Pons (tissue), 1 donor: ENCODE measurements at regions not wholly inside any gene's neighbourhood (a gene's known extent, or its start where the extent isn't known, plus 50 kb on each side); places are given as distances from the start of the nearest gene placed in this dataset.
"Not testable (repeated sequence)": the region's sequence is repeated elsewhere in the genome, so short reads cannot be mapped to it uniquely, and the experiment has no call there.

Experiments
- DNase-seq: peaks from one replicate; pipeline ENCODE4 v3.0.0-alpha.2; 2016; ENCODE audit warnings: low spot score

DNA sequence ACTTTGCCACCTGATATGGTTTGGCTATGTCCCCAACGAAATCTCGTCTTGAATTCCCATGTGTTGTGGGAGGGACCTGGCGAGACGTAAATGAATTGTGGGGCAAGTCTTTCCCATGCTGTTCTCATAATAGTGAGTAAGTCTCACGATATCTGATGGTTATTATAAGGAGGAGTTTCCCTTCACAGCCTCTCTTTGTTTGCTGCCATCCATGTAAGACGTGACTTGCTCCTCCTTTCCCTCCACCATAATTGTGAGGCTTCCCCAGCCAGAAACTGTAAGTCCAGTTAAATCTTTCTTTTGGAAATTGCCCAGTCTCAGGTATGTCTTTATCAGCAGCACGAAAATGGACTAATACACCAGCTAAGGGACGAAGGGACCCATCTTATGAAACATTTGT lies 1303.3 kb downstream of the SUCLG1 start:
- no peak for DNase-seq

GRCh38 chr2:83143946-83144345 lies 1315.1 kb downstream of the SUCLG1 start:
- DNase-seq = no peak

DNA sequence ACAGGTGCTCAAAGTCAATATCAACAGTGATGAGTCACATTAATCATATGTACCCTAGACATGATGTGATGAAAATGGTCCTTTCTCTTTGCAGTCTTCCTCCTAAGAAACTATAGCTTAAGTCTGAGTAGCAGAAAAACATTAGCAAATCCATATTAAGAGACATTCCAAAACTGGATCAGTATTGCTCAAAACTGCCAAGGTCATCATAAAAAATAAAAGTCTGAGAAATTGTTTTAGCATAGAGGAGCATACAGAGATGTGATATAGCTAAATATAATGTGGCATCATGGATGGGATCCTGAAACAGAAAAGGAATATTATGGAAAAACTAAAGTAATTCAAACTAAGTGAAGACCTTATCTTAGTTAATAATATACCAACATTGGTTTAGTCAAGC lies 1316.1 kb downstream of the SUCLG1 start:
- no peak for DNase-seq

DNA sequence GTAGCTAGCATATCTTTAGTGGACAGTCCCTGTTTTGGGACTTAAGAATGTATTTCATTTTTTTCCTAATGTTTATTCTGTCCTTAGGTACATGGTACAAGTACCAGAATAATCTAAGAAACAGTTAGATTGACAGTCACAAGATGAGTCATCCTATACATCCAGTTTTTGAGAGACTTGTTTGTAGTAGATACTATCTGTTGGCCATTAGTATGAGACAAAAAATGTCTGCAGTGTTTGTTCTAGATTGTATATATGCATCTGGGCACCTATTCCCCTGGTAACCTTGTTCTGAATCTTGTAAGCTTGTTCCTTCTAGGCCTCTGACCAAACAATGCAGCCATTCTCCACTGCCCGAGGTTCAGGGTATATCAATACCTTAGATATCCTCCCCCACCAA lies 1343.5 kb downstream of the SUCLG1 start:
- DNase-seq = no peak

DNA sequence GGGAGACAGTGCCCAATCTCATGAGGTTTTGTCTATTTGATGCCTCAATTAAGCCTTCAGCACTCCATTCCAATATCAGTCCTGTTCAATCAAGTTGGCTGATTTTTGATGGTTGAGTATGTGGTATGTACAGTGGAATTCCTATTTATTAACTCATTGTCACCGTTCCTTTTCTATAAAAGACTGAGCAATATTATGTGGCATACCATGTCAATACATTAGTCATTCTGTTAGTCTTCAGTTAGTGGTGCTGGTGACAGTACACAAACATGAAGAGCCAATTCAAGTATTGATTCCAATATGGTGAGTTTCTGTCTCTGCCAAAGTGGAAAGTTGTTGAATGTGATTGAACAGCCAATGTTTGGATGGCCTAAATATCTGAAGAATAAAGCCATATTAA lies 1343.9 kb downstream of the SUCLG1 start:
- no peak for DNase-seq

DNA sequence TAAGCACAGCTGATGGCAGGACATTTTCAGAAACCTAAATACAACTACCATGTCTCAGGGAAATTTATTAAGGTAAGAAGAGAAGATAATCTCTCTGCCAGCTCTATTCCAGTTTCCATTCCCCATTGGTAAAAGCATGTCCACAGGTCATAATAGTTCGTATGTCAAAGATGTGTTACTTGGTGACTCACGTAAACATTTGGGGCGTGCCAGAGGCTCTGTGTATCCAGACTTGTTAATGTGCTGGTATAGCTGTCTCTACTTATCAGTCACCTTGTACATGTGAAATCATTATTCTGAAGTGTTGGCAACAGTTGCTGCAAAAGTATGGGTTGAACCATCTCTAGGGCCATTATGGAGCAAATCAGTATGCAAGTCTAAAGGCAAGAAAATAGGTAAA lies 1345.1 kb downstream of the SUCLG1 start:
- DNase-seq = no peak

GRCh38 chr2:83112858-83113257 lies 1346.2 kb downstream of the SUCLG1 start:
- DNase-seq = no peak

GRCh38 chr2:83109284-83109683 lies 1349.8 kb downstream of the SUCLG1 start:
- DNase-seq = no peak

DNA sequence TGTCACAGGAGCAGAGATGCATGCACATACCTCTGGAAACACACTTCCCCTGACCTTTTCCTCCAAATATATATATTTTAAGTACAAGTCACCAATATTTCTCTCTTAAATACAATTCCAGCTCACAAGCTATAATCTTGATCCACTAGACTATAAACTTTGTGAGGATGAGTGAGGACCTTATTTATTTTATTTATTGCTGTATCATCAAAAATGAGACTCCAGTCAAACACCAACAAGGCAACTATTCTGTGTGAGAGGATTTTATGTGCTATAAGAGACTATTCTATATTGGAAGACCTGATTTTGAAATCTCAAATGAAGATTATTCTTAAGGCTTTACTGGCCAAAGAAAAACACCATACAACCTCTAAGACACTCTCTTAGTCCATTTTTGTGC lies 1352.2 kb downstream of the SUCLG1 start:
- DNase-seq = no peak

DNA sequence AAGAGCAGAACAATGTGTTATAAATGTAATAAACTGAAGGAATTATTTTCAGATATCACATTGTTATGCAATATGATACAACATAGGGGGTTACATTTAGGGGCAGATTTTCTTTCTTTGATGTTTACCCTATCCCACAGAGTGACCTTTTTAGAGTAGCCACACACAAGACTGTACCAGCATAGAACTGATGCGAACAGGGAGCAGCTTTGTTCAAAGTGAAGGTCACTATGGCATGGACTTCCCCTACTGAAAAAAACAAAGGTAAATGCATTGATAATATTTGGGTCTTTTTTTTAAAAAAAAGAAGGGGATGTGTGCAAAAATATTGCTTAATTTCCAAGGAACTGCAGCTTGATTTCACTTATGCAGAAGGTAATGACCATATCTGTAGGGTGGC lies 1354.9 kb downstream of the SUCLG1 start:
- DNase-seq = no peak

GRCh38 chr2:83103613-83104012 lies 1355.5 kb downstream of the SUCLG1 start:
- no peak for DNase-seq

- not testable (repeated sequence) for DNase-seq
Observed at GRCh38 chr2:83089051-83089450, 1370.0 kb downstream of the SUCLG1 start.

DNA sequence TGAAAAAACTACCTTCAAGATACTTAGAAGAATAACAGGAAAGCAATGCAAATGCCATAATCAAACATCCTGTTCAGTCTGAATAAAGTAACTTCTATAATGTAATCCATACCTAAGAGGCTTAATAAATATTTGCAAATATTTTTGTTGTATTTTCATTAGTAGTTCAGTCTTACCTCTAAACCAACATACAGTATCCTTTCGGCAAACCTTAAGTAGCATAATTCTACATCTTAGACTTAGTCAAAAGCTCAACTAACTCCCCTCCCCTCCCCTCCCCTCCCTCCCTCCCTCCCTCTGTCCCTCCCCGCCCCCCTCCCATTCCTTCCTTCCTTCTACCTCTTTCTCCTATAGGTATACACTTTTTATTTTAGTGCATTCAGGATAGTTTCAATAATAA lies 1373.2 kb downstream of the SUCLG1 start:
- no peak for DNase-seq

GRCh38 chr2:83081826-83082690 lies 1377.0 kb downstream of the SUCLG1 start:
- DNase-seq = no peak

DNA sequence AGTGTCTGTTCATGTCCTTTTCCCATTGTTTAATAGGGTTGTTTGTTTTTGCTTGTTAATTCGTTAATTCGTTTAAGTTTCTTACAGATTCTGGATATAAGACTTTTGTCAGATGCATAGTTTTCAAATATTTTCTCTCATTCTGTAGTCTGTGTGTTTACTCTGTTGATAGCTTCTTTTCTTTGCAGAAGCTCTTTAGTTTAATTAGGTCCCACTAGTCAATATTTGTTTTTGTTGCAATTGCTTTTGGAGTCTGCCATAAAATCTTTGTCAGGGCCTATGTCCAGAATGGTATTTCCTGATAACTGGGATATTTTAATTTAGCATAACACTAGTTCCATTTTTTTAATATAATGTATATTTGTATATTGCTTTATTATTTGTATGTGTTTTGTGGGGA lies 1380.1 kb downstream of the SUCLG1 start:
- no peak for DNase-seq

- DNase-seq = no peak
Observed at GRCh38 chr2:83072767-83073166, 1386.3 kb downstream of the SUCLG1 start.

DNA sequence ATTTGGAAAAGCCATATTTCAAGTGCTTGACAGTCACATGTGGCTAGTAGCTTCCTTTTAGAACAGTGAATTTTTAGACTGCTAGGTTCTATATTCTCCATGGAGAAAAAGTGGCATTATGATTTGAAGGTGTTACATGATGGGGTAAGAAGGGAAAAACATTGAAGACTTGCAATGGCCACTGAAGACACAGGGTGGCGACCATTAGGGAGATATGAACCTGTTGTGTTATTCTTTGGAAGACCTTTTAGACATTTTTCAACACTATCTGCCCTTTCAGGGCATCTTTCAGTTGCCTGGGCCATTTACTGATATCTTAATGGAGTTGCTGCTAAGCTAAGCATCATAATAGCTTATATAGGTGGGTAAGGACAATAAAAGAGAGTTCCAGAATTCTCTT lies 1387.2 kb downstream of the SUCLG1 start:
- DNase-seq = no peak

GRCh38 chr2:83071352-83071751 lies 1387.7 kb downstream of the SUCLG1 start:
- DNase-seq = no peak

DNA sequence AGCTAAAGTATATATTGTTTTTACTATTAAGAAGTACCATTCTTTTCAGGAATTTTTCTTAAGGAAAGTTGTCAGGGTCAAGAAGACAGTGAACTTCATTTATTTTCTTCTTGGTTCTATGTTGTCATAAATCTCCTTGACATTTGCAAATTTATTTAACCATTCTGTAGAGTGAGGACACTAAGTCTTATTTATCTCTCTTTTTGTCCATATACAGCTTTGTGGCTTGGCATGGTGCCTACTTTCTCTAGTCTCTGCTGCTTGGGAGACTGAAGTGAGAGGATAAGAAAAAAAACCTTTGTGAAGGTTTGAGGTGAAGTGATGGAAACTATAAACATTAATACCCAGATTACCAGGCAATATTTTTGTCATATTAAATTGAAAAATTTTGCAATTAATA lies 1389.4 kb downstream of the SUCLG1 start:
- no peak for DNase-seq

DNA sequence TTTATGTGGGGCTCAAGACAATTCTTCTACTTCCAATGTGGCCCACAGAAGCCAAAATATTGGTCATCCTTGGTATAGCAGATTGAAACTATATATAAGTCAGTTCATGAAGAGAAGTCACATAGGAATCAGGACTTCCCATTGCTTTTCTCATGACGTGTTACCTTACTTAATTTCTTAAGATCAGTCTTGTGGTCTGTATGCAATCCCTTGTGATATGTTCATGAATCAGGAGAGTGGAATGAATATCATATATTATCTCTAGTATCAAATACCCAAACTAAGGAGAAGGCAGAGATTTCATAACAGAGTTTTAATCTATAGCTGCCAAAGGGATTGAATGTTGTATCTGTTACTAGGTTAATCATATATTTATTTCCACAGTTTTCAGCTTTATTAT lies 1390.4 kb downstream of the SUCLG1 start:
- no peak for DNase-seq

GRCh38 chr2:83067947-83068346 lies 1391.1 kb downstream of the SUCLG1 start:
- DNase-seq = no peak

- DNase-seq = no peak
Observed at GRCh38 chr2:83063933-83064332, 1395.1 kb downstream of the SUCLG1 start.

DNA sequence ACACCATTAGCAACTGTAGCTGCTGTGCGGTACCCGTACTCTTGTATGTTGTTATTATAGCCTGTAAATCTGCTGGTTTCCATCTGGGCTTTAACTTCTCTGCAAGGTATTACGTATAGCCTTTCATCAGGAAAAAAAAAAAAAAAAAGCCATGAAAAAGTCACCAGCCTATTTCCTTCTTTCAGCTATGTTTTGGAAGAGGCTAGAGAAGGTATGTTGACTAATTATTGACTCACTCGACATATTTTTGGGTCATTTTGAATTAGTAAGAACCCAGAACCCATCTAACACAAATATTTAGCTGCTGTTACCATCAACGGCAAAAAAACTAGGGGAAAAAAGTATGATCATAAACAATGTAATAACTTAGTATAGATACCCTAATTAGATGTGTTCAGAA lies 1395.6 kb downstream of the SUCLG1 start:
- DNase-seq = no peak

- DNase-seq = no peak
Observed at GRCh38 chr2:83058683-83059082, 1400.4 kb downstream of the SUCLG1 start.
